ENCODE measurements at regions not wholly inside any gene's neighbourhood (a gene's known extent, or its start where the extent isn't known, plus 50 kb on each side); places are given as distances from the start of the nearest gene placed in this dataset.
A peak's percentile ranks its signal among the peaks of the same experiment; 100 is the strongest.

DNA sequence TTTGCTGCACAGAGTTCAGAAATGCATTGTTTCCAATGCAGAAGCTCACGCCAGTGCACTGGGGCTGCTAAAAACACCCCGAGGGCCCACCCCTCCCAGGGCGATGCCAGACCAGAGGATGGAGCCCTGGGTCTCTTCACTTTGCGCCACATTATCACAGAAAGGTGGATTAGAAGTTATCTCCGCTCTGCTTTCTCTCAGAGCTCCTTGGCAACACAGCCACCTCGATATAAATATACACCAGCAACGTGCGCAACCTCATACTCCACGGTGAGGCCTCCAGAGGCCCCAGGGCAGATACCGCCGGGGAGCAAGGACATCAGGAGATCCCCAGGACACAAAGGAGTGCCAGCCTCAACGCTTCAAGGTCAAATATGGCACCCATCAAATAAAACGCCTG is 121.0 kb upstream of the TBX20 start:
- TF ChIP-seq, protein P1, sequence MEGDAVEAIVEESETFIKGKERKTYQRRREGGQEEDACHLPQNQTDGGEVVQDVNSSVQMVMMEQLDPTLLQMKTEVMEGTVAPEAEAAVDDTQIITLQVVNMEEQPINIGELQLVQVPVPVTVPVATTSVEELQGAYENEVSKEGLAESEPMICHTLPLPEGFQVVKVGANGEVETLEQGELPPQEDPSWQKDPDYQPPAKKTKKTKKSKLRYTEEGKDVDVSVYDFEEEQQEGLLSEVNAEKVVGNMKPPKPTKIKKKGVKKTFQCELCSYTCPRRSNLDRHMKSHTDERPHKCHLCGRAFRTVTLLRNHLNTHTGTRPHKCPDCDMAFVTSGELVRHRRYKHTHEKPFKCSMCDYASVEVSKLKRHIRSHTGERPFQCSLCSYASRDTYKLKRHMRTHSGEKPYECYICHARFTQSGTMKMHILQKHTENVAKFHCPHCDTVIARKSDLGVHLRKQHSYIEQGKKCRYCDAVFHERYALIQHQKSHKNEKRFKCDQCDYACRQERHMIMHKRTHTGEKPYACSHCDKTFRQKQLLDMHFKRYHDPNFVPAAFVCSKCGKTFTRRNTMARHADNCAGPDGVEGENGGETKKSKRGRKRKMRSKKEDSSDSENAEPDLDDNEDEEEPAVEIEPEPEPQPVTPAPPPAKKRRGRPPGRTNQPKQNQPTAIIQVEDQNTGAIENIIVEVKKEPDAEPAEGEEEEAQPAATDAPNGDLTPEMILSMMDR (IDR thresholded peaks at IDR 0.05; ENCODE audit: insufficient read depth, low read length): no peak
- no peak for DNase-seq (ENCODE audit: low read depth)
- H3K4me3 ChIP-seq (ENCODE audit: low read depth, low read length): no peak overlapping the region

DNA sequence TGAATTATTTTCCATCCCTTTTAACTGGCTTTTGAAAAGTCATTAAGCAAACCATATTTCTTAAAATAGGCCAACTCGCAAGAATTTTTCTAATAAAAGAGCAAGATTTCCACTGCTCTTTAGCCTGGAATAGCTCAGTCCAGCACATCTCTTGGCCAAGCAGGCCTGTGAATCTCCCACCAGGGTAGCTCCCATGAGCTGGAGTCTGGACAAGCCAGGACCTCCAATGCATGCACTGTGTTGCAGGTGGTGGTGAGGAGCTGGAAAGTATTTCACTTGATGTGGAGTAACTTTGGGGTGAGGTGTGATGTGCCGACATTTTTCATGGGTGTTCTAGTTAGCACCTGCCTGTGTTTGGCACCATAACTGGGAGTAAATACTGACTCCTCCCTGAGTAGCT is 117.3 kb upstream of the TBX20 start:
- H3K4me3 ChIP-seq (ENCODE audit: low read depth, low read length): no peak overlapping the region
- TF ChIP-seq, protein P1 (IDR thresholded peaks at IDR 0.05; ENCODE audit: insufficient read depth, low read length): no peak
- DNase-seq (ENCODE audit: low read depth): no peak

DNA sequence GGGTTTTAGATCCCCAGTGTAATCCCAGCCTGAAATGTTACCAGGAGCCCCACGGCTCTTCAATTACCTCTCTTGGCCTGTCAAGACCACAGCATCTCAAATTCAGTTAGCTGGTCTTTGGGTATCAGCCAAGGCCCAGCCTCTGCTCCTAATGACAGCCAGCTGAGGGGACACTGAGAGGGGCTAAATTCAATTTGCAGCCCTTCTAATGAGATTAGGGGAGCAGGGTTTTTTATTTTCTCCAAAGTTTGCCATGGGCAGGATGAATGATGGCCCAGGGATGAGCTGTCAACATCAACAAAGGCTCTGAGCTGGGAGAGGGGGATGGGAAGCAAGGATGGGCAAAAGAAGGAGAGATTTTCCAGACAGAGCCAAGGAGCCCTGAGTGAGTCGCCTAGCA is 116.8 kb upstream of the TBX20 start:
- no peak overlapping the region for H3K4me3 ChIP-seq (ENCODE audit: low read depth, low read length)
- TF ChIP-seq, protein P1 (IDR thresholded peaks at IDR 0.05; ENCODE audit: insufficient read depth, low read length): no peak
- no peak for DNase-seq (ENCODE audit: low read depth)

DNA sequence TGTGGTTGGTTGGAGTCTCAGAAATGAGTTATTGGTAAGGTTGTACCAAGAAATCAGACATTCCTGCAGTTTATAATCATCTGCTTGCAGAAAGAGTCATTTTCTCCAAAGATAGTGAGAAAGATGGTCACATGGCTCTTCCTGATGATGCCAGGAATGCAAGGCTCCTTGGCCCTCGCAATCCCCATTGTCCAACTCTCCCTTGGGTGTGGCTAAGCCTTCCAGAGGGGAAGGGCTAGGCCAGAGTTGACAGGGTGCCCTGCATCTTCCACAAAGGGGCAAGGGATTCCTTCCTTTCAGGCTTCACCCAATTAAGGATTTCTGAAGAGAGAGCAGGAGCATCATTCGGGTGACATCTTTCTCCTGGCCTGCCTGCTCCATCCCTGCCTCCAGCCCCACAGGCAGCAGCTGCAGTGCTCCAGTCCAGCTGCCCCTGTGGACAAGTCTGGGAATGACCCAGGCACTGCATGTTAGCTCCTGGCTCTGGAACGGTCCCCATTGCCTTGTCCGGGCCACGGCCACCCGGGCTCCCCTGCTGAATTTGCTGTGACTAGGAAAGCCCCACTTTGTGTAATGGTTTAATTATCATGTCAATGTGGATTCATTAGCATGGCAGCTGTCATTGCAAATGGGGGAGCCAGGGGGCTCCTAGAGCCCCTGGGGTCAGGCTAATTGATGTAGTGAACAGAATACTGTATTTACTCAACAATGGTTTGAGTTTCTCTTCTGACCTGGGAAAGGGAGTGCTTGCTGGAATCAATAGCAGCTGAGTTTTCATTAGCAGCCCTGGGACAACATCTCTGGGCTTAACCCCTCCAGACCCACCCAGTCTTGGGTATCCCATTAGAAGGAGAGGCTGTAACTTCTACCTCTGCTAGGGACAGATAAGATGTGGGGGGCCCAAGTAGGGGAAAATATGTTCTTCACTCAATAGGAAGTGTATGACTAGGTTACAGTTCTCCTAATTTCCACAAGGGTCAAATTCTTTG is 112.6 kb upstream of the TBX20 start:
- peak; percentile 13 for DNase-seq (ENCODE audit: low read depth)
- TF ChIP-seq, protein P1 (IDR thresholded peaks at IDR 0.05; ENCODE audit: insufficient read depth, low read length): no peak
- H3K4me3 ChIP-seq (ENCODE audit: low read depth, low read length): no peak overlapping the region

DNA sequence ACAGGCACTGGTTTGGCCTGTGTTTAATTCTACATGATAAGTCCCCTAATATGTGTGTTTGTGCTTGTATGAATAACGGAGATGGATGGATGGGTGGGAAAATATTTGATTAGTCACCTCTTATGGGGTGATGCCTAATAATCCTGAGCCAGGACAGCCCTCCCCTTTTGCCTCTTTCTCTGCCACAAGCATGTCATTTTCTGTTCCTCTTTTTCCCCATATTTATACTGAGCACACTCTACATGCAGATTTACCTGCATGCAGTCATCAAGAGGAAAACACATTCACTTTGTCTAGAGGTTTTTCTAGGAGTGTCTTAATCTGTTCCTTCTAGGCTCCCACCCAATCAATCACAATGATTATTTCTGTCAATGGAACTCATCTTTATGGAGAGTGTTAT is 111.6 kb upstream of the TBX20 start:
- TF ChIP-seq, protein P1 (IDR thresholded peaks at IDR 0.05; ENCODE audit: insufficient read depth, low read length): no peak
- H3K4me3 ChIP-seq (ENCODE audit: low read depth, low read length): no peak overlapping the region
- no peak for DNase-seq (ENCODE audit: low read depth)

GRCh38 chr7:35362341-35362740 is 108.4 kb upstream of the TBX20 start:
- H3K4me3 ChIP-seq (ENCODE audit: low read depth, low read length): no peak overlapping the region
- no peak for DNase-seq (ENCODE audit: low read depth)
- TF ChIP-seq, protein P1 (IDR thresholded peaks at IDR 0.05; ENCODE audit: insufficient read depth, low read length): no peak
